HL-60 (cell line): ENCODE measurements at regions not wholly inside any gene's neighbourhood (a gene's known extent, or its start where the extent isn't known, plus 50 kb on each side); places are given as distances from the start of the nearest gene placed in this dataset.

Source experiments
- DNase-seq, 2 experiments: peaks; one replicate each; pipeline ENCODE4 v3.0.0-alpha.2; 2010 to 2020; ENCODE audit warnings: low read depth in 1 of 2, low spot score in 1 of 2
- H3K27ac ChIP-seq: fragments of 250-450 bp; sonication (Bioruptor Pico); replicated peaks from 2 replicates; pipeline ENCODE4 v1.5.1; 2020; ENCODE audit warnings: mild to moderate bottlenecking, moderate library complexity
- H3K27me3 ChIP-seq: fragments of 250-450 bp; sonication (Bioruptor Pico); 2 replicates; pipeline ENCODE4 v1.5.1; 2021; ENCODE audit warnings: mild to moderate bottlenecking, moderate library complexity; ENCODE audit not compliant: insufficient read depth, poor library complexity, severe bottlenecking
- H3K4me3 ChIP-seq: replicated peaks from 2 replicates; pipeline ENCODE4 v1.5.1; 2011; ENCODE audit warnings: mild to moderate bottlenecking, control low read depth, low read length; ENCODE audit not compliant: insufficient read depth
- CTCF ChIP-seq: IDR thresholded peaks from one replicate; pipeline ENCODE4 v1.5.1; 2011; ENCODE audit warnings: low read length, control low read depth, inconsistent platforms; ENCODE audit not compliant: insufficient read depth
- GABPA ChIP-seq: IDR thresholded peaks from 2 replicates; pipeline ENCODE4 v1.6.1; 2012; ENCODE audit warnings: low read depth
- POLR2AphosphoS5 ChIP-seq: IDR thresholded peaks from 2 replicates; pipeline ENCODE4 v1.6.1; 2012; ENCODE audit warnings: low read depth
- REST ChIP-seq: IDR thresholded peaks from 2 replicates; pipeline ENCODE4 v1.6.1; 2012; ENCODE audit warnings: low read depth; ENCODE audit not compliant: insufficient replicate concordance
- SPI1 ChIP-seq: IDR thresholded peaks from 2 replicates; pipeline ENCODE4 v1.6.1; 2012; ENCODE audit warnings: low read depth, mild to moderate bottlenecking, borderline replicate concordance

GRCh38 chr12:94078138-94078723, 70.1 kb upstream of the PLXNC1 start:
- H3K27me3 ChIP-seq, result peaks cover 9% of the 10 kb centered on the region
- H3K4me3 ChIP-seq, result no peak overlapping the region
- no peak overlapping the region for H3K27ac ChIP-seq
- DNase-seq, result no peak
- TF ChIP-seq POLR2AphosphoS5, result no peak
- TF ChIP-seq SPI1, result no peak
- TF ChIP-seq GABPA, result no peak
- TF ChIP-seq REST, result no peak
- no peak for TF ChIP-seq CTCF

GRCh38 chr12:94078736-94079509, 69.5 kb upstream of the PLXNC1 start:
- H3K4me3 ChIP-seq, result no peak overlapping the region
- peaks cover 9% of the 10 kb centered on the region for H3K27me3 ChIP-seq
- no peak for DNase-seq
- no peak for TF ChIP-seq SPI1
- no peak for TF ChIP-seq REST
- no peak for TF ChIP-seq GABPA
- TF ChIP-seq CTCF, result no peak
- TF ChIP-seq POLR2AphosphoS5, result no peak
- H3K27ac ChIP-seq, result no peak overlapping the region

- H3K4me3 ChIP-seq, result no peak overlapping the region
- no peak for TF ChIP-seq REST
- TF ChIP-seq GABPA, result no peak
- TF ChIP-seq SPI1, result no peak
- TF ChIP-seq CTCF, result no peak
- no peak for TF ChIP-seq POLR2AphosphoS5
- H3K27me3 ChIP-seq, result peaks cover 9% of the 10 kb centered on the region
- no peak for DNase-seq
- no peak overlapping the region for H3K27ac ChIP-seq
Measured at GRCh38 chr12:94079566-94080340, 68.6 kb upstream of the PLXNC1 start.
